ENCODE measurements at regions not wholly inside any gene's neighbourhood (a gene's known extent, or its start where the extent isn't known, plus 50 kb on each side); places are given as distances from the start of the nearest gene placed in this dataset.
A peak's percentile ranks its signal among the peaks of the same experiment; 100 is the strongest.

DNA sequence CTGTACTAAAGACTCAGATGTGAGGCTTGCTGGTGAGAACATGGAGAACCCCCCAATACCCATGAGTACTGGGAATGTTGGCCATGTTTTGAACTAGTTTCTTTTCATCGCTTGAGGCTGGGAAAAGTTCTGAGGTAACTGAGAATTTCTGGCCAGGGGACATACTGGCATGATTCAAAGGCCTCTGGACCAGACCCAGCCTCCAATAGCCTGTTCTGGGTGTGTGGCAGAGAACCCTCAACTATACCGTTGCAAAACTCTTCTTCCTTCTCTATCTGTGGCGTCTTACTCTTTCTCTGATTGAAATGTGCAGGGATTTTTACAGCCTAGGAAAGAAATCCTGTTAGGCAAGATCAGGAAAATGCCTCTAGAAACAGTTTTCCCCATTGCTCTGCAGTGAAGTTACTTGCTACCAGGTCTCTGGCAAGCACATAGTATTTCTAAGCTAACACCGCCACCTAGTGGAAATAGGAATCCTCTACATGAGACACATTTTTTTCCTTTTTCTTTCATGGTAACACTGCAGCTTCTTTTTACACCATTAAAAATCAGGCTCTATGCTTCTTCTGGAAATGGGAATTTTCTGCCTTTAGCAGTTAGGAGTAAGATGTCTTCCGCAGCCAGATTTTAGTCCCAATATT is 170.7 kb upstream of the ZCCHC13 start:
- TF ChIP-seq, protein P1, sequence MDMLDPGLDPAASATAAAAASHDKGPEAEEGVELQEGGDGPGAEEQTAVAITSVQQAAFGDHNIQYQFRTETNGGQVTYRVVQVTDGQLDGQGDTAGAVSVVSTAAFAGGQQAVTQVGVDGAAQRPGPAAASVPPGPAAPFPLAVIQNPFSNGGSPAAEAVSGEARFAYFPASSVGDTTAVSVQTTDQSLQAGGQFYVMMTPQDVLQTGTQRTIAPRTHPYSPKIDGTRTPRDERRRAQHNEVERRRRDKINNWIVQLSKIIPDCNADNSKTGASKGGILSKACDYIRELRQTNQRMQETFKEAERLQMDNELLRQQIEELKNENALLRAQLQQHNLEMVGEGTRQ (IDR thresholded peaks at IDR 0.05; ENCODE audit: low read depth, low read length), result no peak
- TF ChIP-seq, protein P2, sequence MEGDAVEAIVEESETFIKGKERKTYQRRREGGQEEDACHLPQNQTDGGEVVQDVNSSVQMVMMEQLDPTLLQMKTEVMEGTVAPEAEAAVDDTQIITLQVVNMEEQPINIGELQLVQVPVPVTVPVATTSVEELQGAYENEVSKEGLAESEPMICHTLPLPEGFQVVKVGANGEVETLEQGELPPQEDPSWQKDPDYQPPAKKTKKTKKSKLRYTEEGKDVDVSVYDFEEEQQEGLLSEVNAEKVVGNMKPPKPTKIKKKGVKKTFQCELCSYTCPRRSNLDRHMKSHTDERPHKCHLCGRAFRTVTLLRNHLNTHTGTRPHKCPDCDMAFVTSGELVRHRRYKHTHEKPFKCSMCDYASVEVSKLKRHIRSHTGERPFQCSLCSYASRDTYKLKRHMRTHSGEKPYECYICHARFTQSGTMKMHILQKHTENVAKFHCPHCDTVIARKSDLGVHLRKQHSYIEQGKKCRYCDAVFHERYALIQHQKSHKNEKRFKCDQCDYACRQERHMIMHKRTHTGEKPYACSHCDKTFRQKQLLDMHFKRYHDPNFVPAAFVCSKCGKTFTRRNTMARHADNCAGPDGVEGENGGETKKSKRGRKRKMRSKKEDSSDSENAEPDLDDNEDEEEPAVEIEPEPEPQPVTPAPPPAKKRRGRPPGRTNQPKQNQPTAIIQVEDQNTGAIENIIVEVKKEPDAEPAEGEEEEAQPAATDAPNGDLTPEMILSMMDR (conservative IDR thresholded peaks at IDR 0.05; ENCODE audit: low read depth, low read length), result peak; percentile 88
- TF ChIP-seq RFX5 (IDR thresholded peaks at IDR 0.05; ENCODE audit: low read depth, low read length), result no peak
- TF ChIP-seq RAD21 (IDR thresholded peaks at IDR 0.05; ENCODE audit: low read length), result peak; percentile 89

All from IMR-90 (cell line).